ENCODE measurements at regions not wholly inside any gene's neighbourhood (a gene's known extent, or its start where the extent isn't known, plus 50 kb on each side); places are given as distances from the start of the nearest gene placed in this dataset.
"Not testable (repeated sequence)": the region's sequence is repeated elsewhere in the genome, so short reads cannot be mapped to it uniquely, and the experiment has no call there.

- not testable (repeated sequence) for TF ChIP-seq CTCF (IDR thresholded peaks at IDR 0.05); REST (IDR thresholded peaks at IDR 0.05; ENCODE audit: low read depth, low read length); POLR2AphosphoS5 (IDR thresholded peaks at IDR 0.05; ENCODE audit: low read depth, low read length); EZH2phosphoT487 (IDR thresholded peaks at IDR 0.05; ENCODE audit: borderline replicate concordance, low read depth); SMC3 (IDR thresholded peaks at IDR 0.05; ENCODE audit: low read depth, low read length); USF2 (IDR thresholded peaks at IDR 0.05; ENCODE audit: borderline replicate concordance, low read depth, low read length); TAF1 (IDR thresholded peaks at IDR 0.05; ENCODE audit: borderline replicate concordance, low read depth, low read length)
These were observed 229.0 kb downstream of the CWH43 start for GRCh38 chr4:49215082-49215479.

All from SK-N-SH (cell line).